Hippocampal formation (tissue), 2 donors: ENCODE measurements at regions not wholly inside any gene's neighbourhood (a gene's known extent, or its start where the extent isn't known, plus 50 kb on each side); places are given as distances from the start of the nearest gene placed in this dataset.
"Not testable (repeated sequence)": the region's sequence is repeated elsewhere in the genome, so short reads cannot be mapped to it uniquely, and the experiment has no call there.

Experiments
- DNase-seq, 2 donors: peaks; one replicate each; lab custom pipeline; 2025; lab: John Stamatoyannopoulos, UW

- no peak for DNase-seq
Measured at GRCh38 chr17:52895272-52895671, 736.8 kb upstream of the CA10 start.

- no peak for DNase-seq
Measured at GRCh38 chr17:52892334-52892733, 733.8 kb upstream of the CA10 start.

GRCh38 chr17:52885882-52886281 lies 727.4 kb upstream of the CA10 start:
- DNase-seq: no peak

- DNase-seq: not testable (repeated sequence)
Measured at GRCh38 chr17:52883907-52884491, 725.5 kb upstream of the CA10 start.

GRCh38 chr17:52846767-52847166 lies 688.3 kb upstream of the CA10 start:
- not testable (repeated sequence) for DNase-seq

GRCh38 chr17:52841971-52842370 lies 683.5 kb upstream of the CA10 start:
- DNase-seq: no peak

GRCh38 chr17:52837492-52837891 lies 679.0 kb upstream of the CA10 start:
- DNase-seq: no peak

- no peak for DNase-seq
Measured at GRCh38 chr17:52831536-52831935, 673.0 kb upstream of the CA10 start.

GRCh38 chr17:52828621-52829020 lies 670.1 kb upstream of the CA10 start:
- DNase-seq: no peak

- no peak for DNase-seq
Measured at GRCh38 chr17:52827526-52827925, 669.0 kb upstream of the CA10 start.

- no peak for DNase-seq
Measured at GRCh38 chr17:52824542-52824941, 666.0 kb upstream of the CA10 start.

- no peak for DNase-seq
Measured at GRCh38 chr17:52823155-52823554, 664.6 kb upstream of the CA10 start.

GRCh38 chr17:52790359-52790955 lies 631.9 kb upstream of the CA10 start:
- DNase-seq: no peak

- DNase-seq: no peak
Measured at GRCh38 chr17:52789829-52790228, 631.3 kb upstream of the CA10 start.

GRCh38 chr17:52776234-52776633 lies 617.7 kb upstream of the CA10 start:
- DNase-seq: no peak

- no peak for DNase-seq
Measured at GRCh38 chr17:52762794-52763167, 604.3 kb upstream of the CA10 start.

- peak in 1 of 2 donors; percentile 34 for DNase-seq
Measured at GRCh38 chr17:52762147-52762793, 603.8 kb upstream of the CA10 start.

- DNase-seq: no peak
Measured at GRCh38 chr17:52759864-52760263, 601.4 kb upstream of the CA10 start.

GRCh38 chr17:52758481-52758880 lies 600.0 kb upstream of the CA10 start:
- no peak for DNase-seq

- DNase-seq: no peak
Measured at GRCh38 chr17:52756746-52757145, 598.2 kb upstream of the CA10 start.

- DNase-seq: no peak
Measured at GRCh38 chr17:52754838-52755237, 596.3 kb upstream of the CA10 start.

- no peak for DNase-seq
Measured at GRCh38 chr17:52751051-52751450, 592.5 kb upstream of the CA10 start.

- DNase-seq: no peak
Measured at GRCh38 chr17:52744179-52744578, 585.7 kb upstream of the CA10 start.

GRCh38 chr17:52740006-52740405 lies 581.5 kb upstream of the CA10 start:
- DNase-seq: no peak
